HG03558 (cell line): ENCODE measurements at regions not wholly inside any gene's neighbourhood (a gene's known extent, or its start where the extent isn't known, plus 50 kb on each side); places are given as distances from the start of the nearest gene placed in this dataset.

Source experiments
- ATAC-seq: cut with Tn5 transposase; IDR thresholded peaks from one replicate; pipeline ENCODE4 v1.9.1; 2021; ENCODE audit warnings: moderate number of reproducible peaks; ENCODE audit not compliant: unreplicated experiment; ENCODE audit errors: extremely low read depth

DNA sequence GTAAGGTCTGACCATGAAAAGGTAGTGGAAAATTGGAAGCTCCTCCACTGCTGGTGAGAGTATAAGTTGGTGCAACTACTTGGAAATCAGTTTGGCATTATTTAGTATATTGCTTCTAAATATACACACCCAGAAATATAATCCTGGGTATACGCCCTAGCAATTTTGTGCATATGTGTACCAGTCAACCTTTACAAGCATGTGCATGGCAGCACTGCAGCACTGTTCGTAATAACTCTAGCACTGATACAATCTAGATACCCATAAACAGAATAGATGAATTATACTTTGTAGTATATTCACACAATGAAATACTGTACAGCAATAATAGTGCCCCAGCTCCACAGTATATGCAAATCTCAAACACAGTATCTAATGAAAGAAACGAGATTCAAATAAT is 265.9 kb downstream of the EMP1 start:
- no peak for ATAC-seq

DNA sequence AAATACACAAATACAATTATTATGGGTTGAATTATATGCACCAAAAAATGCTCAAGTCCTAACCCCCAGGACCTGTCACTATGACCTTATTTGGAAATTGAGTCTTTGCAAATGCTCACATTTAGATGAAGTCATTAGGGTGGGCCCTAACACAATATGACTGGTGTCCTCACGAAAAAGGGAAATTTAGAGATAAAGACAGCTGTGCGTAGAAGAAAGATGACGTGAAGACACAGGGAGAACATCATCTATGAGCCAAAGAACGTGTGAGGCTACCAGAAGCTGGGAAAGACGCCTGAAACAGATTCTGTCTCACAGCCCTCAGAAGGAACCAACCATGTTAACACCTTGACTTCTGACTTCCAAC is 259.2 kb downstream of the EMP1 start:
- no peak for ATAC-seq

DNA sequence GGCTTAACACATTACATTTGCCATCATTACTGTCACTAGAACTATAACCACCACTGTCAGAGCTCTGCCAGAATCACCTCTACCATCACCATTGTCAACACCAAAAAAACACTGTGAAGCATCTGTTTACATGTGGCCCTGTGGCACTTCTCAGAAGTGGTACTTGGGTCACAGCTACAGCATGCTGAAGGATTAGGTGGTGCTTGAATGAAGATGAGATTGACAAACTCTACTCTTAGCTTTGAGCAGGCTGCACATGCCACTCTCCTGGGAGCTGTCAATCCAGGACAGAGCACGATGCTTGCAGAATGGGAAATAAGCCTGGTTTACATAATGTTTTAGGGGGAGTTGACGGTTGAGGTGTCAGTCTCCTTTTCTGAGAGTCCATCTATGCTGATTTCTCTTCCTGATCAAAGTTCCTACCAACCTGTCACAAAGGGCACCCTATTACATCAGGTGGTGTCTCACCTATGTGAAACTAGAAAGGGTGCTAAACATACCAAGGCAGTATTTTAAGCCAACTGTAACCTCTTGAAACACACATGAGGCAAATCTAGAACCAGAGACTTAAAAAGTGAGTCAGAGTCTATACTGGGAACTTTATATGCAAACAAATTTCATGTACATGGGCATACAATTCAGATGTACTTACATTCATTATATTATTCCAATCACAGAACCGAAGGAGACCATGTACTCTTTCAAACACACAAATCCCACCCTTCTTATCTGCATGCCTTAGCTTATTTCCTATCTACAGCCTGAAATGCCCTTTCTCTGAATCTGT is 258.7 kb downstream of the EMP1 start:
- no peak for ATAC-seq

DNA sequence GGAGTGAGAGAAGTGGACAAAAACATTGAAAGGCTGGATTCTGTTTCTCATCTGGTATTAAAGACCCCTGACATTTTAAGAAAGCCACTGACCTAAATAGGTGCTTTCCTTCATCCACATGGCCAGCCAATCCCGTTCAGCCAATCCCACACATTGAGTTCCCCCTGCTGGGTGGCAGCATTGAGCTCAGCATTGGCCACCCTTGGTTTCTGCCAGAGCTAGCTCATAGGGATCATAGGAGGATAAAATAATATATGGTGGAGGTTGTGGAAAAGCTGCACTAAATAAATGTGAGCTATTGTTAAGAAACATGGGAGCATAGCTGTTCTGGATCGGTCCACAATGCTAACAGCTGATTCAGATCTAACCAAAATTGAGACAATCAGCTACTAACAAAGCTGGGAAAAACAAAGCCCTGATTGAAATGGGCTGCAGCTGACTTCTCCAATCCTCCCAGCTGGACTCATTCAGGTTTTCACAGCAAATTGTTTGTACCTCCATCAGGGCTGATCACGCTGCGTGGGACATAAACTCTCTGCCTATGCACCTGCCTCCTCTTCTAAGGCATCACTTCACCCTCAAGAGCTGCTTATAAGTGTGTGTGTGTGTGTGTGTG is 256.5 kb downstream of the EMP1 start:
- ATAC-seq, result no peak

DNA sequence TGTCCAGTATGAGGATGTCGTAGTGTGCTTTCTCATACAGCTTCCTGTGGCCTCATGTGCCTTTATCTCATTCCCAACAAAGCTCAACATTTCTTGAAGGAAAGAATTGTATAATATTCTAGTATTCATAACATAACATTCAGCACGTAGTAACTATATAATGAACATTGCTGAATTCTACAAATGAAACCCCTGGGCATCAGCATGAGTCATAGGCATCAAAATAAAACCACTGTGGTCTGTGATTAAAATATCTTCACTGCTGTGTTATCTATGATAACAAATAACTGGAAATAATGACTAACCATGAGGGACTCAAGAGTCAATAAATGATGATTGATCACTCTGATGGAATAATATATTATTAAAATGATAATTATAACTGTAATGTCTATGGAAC is 255.2 kb downstream of the EMP1 start:
- ATAC-seq, result no peak

DNA sequence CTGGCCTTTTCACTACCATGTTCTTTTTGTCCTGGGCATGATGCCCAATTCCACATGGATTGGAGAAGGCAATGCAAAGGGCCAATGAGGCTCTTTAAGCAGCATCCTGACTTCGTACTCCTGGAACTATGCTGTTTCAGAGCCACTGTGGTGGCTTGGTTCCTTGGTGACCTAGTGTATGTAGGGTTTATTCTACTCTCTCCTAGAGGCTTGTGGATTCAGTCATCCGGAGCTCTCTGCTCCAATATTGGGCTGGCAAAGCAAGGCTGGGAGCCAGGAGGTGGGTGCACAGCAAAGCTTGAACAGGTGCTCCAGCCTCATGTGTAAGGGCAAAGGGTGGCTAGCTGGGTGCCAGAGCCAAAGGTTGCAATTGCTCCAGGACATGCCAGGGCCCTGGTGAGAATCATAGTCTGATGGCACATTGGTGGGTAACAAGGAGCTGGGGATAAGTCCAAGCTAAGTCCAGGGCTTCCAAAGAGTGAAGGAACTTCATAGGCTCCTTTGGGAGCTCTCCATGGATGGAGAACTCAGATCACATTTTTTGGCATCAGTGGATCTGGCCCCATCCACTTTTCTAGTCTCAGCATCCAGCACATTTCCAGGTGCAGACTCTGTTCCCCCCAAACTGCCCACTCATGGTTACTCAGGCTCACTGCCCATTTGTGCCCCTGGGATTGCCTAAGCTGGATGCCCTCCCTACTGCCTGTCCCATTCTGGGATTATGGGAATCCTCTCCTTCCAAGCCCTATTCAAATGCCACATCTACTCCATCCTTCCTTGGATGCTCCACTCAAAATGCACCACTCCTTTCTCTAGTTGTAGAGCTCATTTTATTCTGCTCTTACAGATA is 253.9 kb downstream of the EMP1 start:
- no peak for ATAC-seq

DNA sequence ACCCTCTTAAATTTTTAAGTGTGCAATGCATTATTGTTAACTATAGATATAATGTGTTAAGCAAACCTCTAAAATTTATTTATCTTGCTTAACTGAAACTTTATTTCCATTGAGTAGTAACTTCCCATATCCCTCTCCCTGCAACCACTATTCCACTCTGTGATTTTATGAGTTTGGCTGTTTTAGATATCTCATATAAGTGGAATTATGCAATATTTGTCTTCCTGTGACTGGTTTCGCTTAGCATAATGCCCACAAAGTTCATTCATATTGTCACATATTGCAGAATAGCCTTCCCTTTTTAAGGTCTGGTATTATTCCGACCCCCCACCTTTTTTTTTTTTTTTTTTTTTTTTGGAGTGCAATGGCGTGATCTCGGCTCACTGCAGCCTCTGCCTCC is 247.6 kb downstream of the EMP1 start:
- no peak for ATAC-seq

DNA sequence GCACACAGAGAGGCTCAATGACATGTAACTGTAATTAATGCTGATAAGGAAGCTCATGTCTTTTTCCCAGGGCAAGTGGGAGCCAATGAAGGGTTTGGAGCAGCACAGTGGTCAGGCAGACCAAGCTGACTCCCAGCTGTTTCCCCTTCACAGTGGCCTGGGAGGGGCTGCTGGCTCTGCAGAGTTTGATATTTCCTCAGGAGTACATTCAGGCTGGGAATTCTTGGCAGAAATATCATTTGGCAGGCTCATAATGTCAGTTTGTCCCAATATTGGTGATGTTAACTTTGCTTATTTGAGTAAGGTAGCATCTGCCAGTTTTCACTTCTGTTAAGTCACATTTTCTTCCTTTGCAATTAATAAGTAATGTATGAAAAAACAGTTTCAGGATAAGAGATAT is 247.0 kb downstream of the EMP1 start:
- no peak for ATAC-seq

DNA sequence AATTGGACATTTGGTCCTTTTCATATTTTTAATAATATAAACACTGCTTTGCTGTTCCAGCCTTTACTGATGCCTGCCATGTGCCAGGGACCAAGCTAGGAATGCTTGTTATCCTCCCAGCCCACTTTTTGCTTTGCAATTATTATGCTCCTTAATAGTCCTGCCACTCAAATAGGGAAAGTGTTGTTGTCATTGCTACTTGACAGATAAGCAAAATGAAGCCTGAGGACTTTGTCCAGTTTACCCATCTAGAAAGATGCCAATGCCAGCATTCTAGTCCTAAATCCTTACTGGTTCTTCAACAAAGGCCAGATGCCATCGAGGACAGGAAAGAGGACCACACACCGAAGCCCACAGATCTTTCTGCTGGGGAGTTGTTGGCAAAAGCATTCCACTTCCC is 246.5 kb downstream of the EMP1 start:
- ATAC-seq, result no peak

DNA sequence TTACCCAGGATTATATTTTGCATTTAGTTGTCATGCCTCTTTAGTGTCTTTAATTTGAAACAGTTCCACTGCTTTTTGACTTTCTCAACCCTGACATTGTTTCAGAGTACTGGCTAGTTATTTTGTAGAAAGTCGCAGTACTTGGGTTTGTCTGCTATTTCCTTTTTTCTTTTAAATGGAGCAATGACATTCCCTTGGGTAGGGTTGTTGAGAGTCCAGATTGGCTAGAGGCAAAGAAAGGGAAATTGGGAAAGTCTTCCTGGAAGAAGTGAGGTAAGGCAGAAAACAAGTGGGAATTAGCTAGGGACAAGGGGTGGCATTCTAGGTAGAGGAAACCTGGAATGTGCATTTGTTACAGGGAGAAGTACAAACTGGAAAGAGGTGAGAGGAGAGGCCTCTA is 245.9 kb downstream of the EMP1 start:
- no peak for ATAC-seq

DNA sequence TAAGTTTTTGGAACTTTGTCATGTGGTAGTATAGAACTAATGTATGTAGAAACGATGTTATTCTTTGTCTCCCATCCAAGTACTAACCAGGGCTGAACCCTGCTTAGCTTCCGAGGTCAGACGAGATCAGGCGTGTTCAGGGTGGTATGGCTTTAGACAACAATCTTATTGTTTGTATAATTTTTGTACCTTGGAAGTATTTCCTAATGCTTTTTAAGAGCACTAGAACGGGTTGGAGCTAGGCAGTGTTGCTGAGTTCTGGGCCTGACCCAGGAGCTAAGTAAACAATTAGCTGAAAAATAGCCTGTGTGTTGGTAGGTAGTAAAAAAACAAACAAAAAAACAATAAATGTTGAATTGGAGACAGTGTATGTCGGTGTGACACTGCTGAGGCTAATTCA is 244.3 kb downstream of the EMP1 start:
- ATAC-seq, result no peak

DNA sequence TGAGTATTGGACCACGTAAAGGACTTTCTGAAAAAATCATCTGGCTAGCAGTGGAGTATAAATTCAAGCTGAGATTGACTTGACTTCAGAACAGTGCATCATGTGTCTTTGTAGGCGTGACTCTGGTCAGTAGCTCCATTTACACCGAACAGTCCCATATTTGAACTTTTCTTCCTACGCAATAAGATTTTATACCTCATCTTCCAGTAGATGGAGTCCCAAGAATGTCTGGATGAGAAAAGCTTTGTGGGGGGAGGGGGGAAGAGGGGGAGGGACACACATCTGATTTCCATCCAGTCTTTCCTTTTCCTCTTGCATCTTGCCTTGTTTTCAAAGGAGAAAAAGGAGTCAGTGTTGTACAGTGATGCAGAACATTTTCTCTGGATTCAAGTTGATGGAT is 241.0 kb downstream of the EMP1 start:
- ATAC-seq, result no peak

DNA sequence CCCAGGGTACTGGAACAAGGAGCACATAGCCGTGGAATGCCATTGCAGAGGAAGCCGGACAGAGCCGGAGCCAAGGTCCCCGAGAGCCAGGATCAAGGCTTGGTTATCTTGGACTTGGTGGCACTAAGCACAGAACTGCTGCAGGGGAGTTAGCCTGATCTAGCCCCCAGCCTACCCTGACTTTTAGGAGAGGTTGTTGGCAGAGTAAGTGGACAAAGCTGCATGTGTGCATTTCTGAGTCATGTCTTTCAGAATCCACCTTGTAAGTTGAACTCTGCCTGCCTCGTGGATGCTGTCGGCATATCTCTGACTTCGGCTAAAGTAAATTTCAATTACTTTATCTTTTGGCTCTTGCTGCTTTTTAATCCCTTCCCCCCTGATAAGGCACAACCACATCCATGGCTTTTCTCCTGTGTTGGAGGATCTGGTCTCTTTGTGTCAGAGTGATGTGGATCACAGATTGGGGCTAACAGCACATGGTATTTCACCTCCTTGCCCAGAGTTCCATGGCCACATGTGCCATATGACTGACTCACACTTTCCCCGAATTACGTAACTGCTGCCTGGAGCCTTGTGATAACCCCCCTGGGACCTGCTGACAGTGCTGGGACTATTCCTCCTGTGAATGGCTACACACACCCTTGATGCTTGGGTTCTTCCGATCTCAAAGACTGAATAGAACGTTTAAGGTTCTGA is 240.3 kb downstream of the EMP1 start:
- ATAC-seq, result no peak

DNA sequence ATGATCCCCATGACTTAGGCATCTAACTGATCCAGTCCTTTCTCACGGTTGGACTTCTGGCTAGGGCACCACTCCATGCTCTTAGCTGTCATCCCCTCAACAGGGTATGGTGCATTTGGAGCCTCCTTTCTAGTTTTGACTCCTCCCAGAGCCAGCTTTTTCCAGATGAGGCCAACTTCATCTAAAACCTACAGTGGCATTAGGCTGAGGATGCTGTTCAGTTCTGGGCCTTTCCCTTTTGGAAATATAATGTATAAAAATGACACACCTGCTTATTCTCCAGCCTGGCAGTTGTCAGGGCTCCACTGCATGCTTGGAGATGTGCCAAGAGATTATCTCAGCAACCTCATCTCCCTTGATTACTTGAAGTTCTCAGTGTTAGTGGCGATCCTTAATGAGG is 239.7 kb downstream of the EMP1 start:
- no peak for ATAC-seq

DNA sequence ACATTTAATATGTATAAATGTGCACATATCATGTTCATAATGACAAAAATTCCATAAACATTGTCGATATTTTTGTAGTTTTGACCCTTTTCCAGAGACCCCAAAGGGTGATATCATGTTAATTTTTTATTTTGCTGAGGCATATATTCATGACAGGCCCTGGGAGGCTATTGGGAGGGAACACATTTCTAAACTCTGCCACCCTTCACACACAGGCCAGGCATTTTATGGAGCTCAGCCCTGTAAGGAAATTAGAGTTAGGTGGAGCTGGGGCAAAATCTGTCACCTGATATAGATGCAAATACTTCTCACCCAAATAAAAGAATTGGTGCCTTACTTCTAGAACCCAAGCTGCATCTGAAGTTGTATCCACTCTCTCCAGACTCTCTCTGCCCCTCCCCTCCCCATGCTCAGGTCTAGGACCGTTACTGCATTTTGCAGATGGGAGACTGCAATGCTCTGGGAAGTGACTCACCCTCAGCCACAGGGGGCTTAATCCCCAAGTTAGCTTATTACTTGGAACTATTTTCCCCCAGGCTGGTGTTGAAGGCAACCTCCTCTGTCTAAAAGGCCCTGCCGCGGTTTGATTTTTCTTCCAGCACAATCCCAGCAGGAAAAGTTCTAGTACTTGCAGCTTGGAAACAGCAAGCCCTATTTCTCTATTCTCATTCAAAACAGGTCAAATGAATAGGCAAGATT is 238.9 kb downstream of the EMP1 start:
- no peak for ATAC-seq

DNA sequence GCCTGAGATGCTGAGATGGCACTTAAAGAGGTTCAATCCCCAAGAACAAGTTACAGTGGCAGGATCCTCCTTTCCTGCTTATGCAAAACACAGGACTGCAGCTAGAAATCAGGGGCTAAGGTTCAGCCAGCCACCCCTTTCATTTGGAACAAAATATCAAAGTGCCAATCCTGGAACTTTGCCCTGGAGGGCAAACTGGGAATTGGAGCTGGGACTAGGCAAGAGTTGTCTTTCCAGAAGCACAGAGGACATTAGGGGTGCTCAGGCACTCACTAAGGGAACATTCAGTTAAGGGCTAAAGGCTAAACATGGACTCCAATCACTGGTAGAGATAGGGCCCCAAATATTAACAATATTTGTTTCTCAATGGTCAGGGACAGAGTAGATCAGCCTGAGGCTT is 237.2 kb downstream of the EMP1 start:
- ATAC-seq, result no peak

DNA sequence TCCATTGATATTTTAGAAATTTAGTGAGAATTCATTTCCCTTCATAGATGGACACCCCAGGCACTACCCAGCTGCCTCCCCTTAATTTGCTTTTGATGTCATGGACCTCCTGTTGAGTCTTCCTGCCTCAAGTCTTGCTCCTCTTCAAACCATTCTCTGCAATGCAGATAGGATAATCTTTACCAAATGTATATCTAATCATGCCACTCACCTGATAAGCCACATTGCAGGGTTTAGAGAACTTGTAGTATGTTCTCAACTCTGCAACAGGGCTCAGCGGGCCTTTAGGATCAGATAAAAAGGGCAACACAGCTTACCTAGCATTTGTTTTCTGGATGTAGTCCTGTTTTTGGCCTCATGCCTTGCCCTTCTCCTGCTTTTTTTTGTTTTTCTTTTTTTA is 234.5 kb downstream of the EMP1 start:
- ATAC-seq, result no peak

DNA sequence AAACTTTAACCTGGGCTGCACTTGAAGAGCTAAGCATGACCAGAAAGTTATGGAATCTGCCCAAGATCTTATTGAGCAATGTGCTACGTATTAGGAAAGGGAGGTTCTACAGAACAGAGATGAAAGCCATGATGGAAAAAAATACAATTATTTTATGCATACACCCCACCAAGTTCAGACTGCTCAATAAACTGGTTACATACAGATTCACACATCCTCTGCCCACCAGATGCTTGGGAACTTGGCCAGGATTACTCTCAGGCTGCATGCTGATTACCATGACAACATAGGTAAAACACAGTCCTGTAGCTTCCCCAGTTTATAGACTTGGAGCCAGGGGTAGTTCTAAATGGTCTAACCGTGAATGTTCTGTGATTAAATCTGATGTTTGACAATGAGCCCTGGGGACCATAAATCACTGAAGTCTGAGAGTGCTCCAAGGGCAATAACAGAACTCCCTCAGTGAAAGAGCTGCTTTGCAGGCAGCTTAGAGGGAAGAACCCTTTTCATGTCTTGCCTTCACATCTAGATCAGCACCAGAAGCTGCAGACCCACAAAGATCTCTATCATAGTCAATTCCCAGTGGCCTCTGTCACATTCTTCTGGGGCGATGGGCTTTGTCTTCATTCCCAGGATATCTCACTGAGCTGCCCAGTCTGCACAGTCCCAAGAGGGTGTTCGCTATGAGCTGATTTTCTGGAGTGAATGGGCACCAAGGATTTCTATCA is 232.2 kb downstream of the EMP1 start:
- ATAC-seq, result no peak

DNA sequence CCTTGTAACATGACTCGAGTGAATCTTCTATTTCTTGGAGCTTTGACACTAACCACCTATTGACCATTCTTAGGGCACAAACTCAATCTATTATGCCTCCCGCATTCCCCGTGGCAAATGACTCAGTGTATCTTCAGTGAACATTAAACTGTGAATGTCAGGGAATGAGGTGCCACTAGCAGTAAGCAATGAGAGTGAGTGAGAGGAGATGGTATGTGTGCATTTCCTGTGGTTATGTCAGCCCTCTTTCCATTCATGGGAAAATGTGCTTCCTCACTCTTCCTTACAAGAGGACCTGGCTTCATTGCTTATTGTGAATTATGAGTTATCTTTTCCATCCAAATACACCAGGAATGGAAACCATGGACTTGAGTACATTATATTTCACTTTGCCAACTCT is 229.2 kb downstream of the EMP1 start:
- no peak for ATAC-seq

DNA sequence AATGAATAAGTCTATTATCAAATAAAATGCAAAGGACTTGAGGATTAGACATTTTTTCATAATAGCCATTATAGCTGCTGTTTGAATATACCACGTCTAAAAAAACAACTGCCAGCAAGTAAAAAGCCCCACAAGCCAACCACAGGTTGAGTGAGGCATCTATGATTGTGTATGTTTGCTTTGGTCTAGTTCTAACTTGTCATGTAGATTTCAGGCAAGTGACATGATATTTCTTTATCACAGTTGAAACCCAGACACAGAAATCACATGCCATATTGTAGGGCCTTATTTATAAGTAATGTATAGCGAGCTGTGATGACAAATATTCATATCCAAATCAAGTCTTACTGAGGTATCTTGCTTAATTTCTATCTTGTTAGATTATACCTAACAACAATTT is 225.8 kb downstream of the EMP1 start:
- ATAC-seq, result no peak
